T-cell (primary cell): ENCODE measurements at regions not wholly inside any gene's neighbourhood (a gene's known extent, or its start where the extent isn't known, plus 50 kb on each side); places are given as distances from the start of the nearest gene placed in this dataset.

ENCODE experiments used
- ATAC-seq, 4 experiments: fragments of 200-7000 bp in 3 of 4; fragments of 150-1000 bp in 1 of 4; cut with Tn5 transposase; replicated peaks in 1 of 4; 1 replicate in 3 of 4; 2 replicates in 1 of 4; pipeline ENCODE4 v1.10.0; 2021; ENCODE audit warnings: moderate library complexity in 3 of 4, mild to moderate bottlenecking in 2 of 4, moderate number of reproducible peaks in 1 of 4
- CTCF ChIA-PET, 2 donors: fragments of 300-600 bp; sonication (Branson Sonifier 250); formaldehyde crosslinking; loops; one replicate each; lab custom pipeline; 2022; ENCODE audit warnings: antibody characterized with exemption in 2 of 2; lab: Charles Lee
- POLR2A ChIA-PET, 2 donors: fragments of 300-600 bp; sonication (Branson Sonifier 250); formaldehyde crosslinking; loops; one replicate each; lab custom pipeline; 2022; ENCODE audit warnings: antibody characterized with exemption in 2 of 2; lab: Charles Lee
- DNase-seq, 35 experiments: peaks; one replicate each; pipeline versions ENCODE4 v3.0.0 to v3.0.0-alpha.2; 2013 to 2023
- H3K27ac ChIP-seq: one replicate; pipeline ENCODE4 v1.5.1; 2013; ENCODE audit warnings: low read length
- H3K27me3 ChIP-seq, 2 experiments: replicated peaks in 1 of 2; 1 replicate in 1 of 2; 2 replicates in 1 of 2; pipeline versions ENCODE4 v1.6.1 to v1.7.0; 2013; ENCODE audit warnings: low read length in 1 of 2, mixed read lengths in 1 of 2; ENCODE audit not compliant: control insufficient read depth in 2 of 2, insufficient read depth in 2 of 2; ENCODE audit errors: extremely low read depth in 1 of 2
- H3K36me3 ChIP-seq, 2 donors: 1 replicate in 1 of 2; 2 replicates in 1 of 2; pipeline versions ENCODE4 v1.6.1 to v1.7.0; 2013; ENCODE audit warnings: low read length in 1 of 2; ENCODE audit not compliant: control insufficient read depth in 2 of 2, insufficient read depth in 1 of 2; ENCODE audit errors: extremely low read depth in 1 of 2
- H3K4me1 ChIP-seq, 2 experiments: 1 replicate in 1 of 2; 2 replicates in 1 of 2; pipeline versions ENCODE4 v1.6.1 to v1.7.0; 2013; ENCODE audit warnings: low read length in 2 of 2, mixed read lengths in 1 of 2; ENCODE audit not compliant: insufficient read depth in 2 of 2, control insufficient read depth in 1 of 2; ENCODE audit errors: extremely low read depth in 1 of 2
- H3K4me3 ChIP-seq, 2 donors: 1 replicate in 1 of 2; 2 replicates in 1 of 2; pipeline versions ENCODE4 v1.5.1 to v1.7.0; 2013; ENCODE audit warnings: mild to moderate bottlenecking in 2 of 2, low read length in 1 of 2, moderate library complexity in 1 of 2; ENCODE audit not compliant: control insufficient read depth in 1 of 2; ENCODE audit errors: extremely low read depth in 1 of 2
- H3K9me3 ChIP-seq: 2 replicates; pipeline ENCODE4 v1.7.0; 2013
- H3K27ac Mint-ChIP-seq, 2 donors: one replicate each; pipeline ENCODE4 v1.8.0; 2020 to 2021; ENCODE audit warnings: mild to moderate bottlenecking in 2 of 2, mixed read lengths in 2 of 2
- H3K27me3 Mint-ChIP-seq, 2 donors: one replicate each; pipeline ENCODE4 v1.8.0; 2021 to 2022; ENCODE audit warnings: mixed read lengths in 2 of 2
- H3K36me3 Mint-ChIP-seq: one replicate; pipeline ENCODE4 v1.8.0; 2021; ENCODE audit warnings: mixed read lengths
- H3K4me1 Mint-ChIP-seq, 3 donors: one replicate each; pipeline ENCODE4 v1.8.0; 2020 to 2022; ENCODE audit warnings: mixed read lengths in 3 of 3, mild to moderate bottlenecking in 1 of 3
- H3K4me3 Mint-ChIP-seq, 3 donors: one replicate each; pipeline ENCODE4 v1.8.0; 2020 to 2022; ENCODE audit warnings: mild to moderate bottlenecking in 3 of 3, mixed read lengths in 3 of 3, moderate library complexity in 3 of 3
- H3K9me3 Mint-ChIP-seq, 3 donors: one replicate each; pipeline ENCODE4 v1.8.0; 2020 to 2022; ENCODE audit warnings: mixed read lengths in 3 of 3
- WGBS: methylation state at CpG from one replicate; pipeline ENCODE4 v1.1.5; 2013; ENCODE audit warnings: missing lambda C conversion rate; ENCODE audit not compliant: insufficient coverage; 5-methylcytosine and 5-hydroxymethylcytosine counted together

DNA sequence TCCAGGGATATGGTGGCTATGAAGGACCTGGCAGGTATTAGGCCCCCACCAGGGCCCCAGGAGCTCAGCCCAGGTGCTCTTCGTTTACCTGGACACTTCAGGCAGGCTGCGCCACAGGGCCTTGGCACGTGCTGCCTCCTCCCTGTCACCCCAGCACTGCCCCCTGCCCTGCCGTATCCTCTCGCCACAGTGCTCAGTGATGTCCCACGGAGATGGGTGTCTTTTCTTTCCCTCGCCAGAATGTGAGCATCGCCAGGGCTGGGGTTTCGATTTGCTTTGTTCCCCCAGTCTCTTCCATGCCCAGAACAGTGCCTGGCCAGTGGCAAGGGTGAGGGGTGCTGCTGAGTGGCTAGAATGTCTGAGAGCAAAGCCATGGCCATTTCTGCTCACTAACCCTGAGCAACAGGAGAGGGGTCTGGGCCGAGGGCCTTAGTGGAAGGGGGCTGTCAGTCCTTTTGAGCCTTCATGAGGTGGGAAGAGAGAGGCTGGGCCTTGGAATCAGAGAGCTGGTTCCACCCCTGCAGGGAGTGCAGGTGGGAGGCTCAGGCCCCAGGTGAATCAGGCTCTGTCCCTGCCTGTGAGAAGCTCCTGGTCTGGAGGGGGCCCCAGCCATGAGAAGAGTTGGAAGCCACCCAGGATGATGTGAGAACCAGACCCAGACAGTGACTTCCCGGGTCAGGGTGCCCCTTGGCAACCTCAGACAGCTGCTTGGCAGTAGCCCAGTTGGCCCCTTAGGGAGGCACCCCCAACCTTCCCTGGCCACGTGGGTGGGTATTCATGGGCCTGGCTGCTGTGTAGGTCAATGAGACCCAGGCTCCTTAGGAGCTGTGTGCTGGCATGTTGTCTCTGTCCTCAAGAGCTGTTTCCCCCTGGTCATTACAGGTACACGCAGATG lies 129.9 kb upstream of the HS6ST1 start:
- H3K36me3 Mint-ChIP-seq, result no peaks in the 10 kb centered on the region
- Histone ChIP-seq H3K27me3 (peaks cover 0 to 24% of the 10 kb centered on the region in 2 experiments), H3K4me1 (no peaks in the 10 kb centered on the region), H3K9me3 (no peaks in the 10 kb centered on the region), H3K4me3 (no peak overlapping the region), H3K27ac (no peak overlapping the region), H3K36me3 (no peaks in the 10 kb centered on the region)
- ChIA-PET POLR2A (no interaction called here), CTCF (no interaction called here)
- no peaks in the 10 kb centered on the region for H3K4me1 Mint-ChIP-seq
- H3K27ac Mint-ChIP-seq, result no peak overlapping the region
- ATAC-seq (no peak), DNase-seq (peak in 1 of 35 experiments; percentile 19)
- H3K27me3 Mint-ChIP-seq, result peaks cover 3 to 16% of the 10 kb centered on the region in 2 donors
- no peak overlapping the region for H3K4me3 Mint-ChIP-seq
- no peaks in the 10 kb centered on the region for H3K9me3 Mint-ChIP-seq
- 76% methylated on average over 11 of the region's 13 CpGs for WGBS

DNA sequence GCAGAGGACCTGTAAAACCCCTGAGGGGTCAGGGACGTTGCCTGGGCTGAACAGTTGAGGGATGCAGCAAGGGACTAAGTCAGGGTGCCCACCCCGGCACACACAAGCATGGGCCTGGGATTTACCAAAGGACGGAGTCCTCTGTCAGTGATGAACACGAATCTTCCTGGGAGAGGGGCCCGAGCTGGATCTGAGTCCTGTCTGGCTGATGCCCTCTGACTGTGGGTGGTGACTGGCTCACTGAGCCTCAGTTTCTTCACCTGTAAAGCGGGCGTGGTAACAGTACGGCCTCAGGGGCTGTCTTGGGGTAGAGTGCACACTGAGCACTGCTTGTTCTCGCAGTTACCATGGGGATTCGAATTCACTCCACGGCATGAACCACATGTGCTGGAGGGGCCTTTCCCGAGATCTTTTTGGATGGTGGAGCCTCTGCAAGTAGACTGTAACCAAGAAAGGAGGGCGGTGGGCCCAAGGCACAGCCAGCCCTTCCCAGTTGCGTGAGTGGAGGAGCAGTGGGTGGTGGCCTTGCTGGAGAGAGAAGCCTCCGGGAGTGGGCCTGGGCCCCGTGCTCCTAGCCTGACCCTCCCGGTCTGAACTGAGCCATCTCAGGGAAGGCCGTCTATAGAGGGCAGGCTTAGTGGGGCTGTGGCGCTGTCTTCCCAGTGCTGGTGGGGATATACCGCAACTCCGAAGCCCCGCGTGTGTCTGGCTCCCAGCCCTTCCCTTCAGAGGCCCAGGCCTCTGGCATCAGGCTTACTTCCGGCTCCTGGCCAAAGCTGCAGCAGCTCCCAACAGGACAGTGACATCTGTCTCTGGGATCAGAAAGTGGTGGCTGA lies 130.8 kb upstream of the HS6ST1 start:
- POLR2A ChIA-PET, result no interaction called here
- WGBS, result 88% methylated on average over 24 of the region's 24 CpGs

DNA sequence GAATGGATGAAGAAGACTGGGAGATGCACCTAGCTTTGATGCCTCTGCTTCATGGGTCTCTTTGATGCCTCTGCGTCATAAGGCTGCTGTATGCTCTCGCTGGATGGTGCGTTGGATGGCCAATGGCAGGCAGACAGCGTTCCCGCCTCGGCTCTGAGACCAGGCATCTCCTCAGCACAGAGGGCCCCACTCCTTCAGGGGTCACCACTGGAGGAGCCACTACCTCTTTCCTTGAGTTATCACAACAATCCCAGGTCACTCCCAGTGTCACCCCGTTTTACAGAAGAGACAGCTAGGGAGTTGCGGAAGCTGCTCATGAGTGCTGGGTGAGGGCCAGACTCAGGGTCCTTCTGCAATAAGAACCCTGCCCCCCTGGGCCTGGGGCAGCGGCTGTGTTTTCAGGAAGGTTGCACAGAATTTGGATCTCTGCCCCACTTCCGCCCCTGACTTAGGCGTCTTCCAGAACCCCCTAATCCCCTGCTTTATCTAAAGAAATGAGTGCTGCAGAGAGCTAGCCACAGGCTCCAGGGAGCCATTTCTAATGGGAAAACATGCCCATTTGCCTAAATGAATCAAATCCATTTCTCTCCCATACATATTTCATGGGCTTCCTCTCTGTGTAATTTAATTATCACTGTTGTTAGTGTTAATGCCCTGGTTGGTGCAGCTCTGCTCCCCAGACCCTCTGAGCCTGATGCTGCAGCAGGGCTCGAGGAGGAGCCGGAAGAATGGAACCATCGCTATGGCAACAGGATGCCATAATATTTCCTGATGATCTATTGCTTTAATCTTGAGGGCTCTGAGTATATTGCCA lies 131.8 kb upstream of the HS6ST1 start:
- no peak overlapping the region for H3K27ac ChIP-seq
- H3K9me3 ChIP-seq, result no peaks in the 10 kb centered on the region
- Mint-ChIP-seq H3K4me1 (no peaks in the 10 kb centered on the region), H3K27ac (no peak overlapping the region), H3K4me3 (no peak overlapping the region), H3K27me3 (peaks cover 3 to 18% of the 10 kb centered on the region in 2 donors), H3K36me3 (no peaks in the 10 kb centered on the region), H3K9me3 (no peaks in the 10 kb centered on the region)
- whole genome bisulfite sequencing, result over 99% methylated on average over 10 of the region's 14 CpGs
- DNase-seq (peak in 1 of 35 experiments; percentile 17), ATAC-seq (no peak)
- no peak overlapping the region for H3K4me3 ChIP-seq
- ChIA-PET CTCF (no interaction called here), POLR2A (no interaction called here)
- no peaks in the 10 kb centered on the region for H3K4me1 ChIP-seq
- H3K27me3 ChIP-seq, result peaks cover 0 to 27% of the 10 kb centered on the region in 2 experiments
- no peaks in the 10 kb centered on the region for H3K36me3 ChIP-seq

More for the DNA sequence above, 130.8 kb upstream of the HS6ST1 start:
- Histone ChIP-seq H3K4me1 (no peaks in the 10 kb centered on the region), H3K4me3 (no peak overlapping the region), H3K27me3 (peaks cover 0 to 20% of the 10 kb centered on the region in 2 experiments), H3K9me3 (no peaks in the 10 kb centered on the region), H3K36me3 (no peaks in the 10 kb centered on the region), H3K27ac (no peak overlapping the region)
- Mint-ChIP-seq H3K27me3 (peaks cover 3 to 18% of the 10 kb centered on the region in 2 donors), H3K9me3 (no peaks in the 10 kb centered on the region), H3K36me3 (no peaks in the 10 kb centered on the region), H3K4me3 (no peak overlapping the region), H3K4me1 (no peaks in the 10 kb centered on the region), H3K27ac (no peak overlapping the region)
- DNase-seq (peak in 1 of 35 experiments; percentile 14), ATAC-seq (peak in 1 of 4 experiments; percentile 16)
- CTCF ChIA-PET, result no interaction called here

- Histone ChIP-seq H3K36me3 (no peaks in the 10 kb centered on the region), H3K9me3 (no peaks in the 10 kb centered on the region), H3K4me3 (no peak overlapping the region), H3K4me1 (no peaks in the 10 kb centered on the region), H3K27me3 (peaks cover 0 to 31% of the 10 kb centered on the region in 2 experiments), H3K27ac (no peak overlapping the region)
- ChIA-PET POLR2A (no interaction called here), CTCF (no interaction called here)
- WGBS, result 87% methylated on average over 13 of the region's 15 CpGs
- peak in 1 of 35 experiments; percentile 22 for DNase-seq
- Mint-ChIP-seq H3K4me1 (no peaks in the 10 kb centered on the region), H3K27me3 (peaks cover 3 to 24% of the 10 kb centered on the region in 2 donors), H3K9me3 (no peaks in the 10 kb centered on the region), H3K4me3 (no peak overlapping the region), H3K36me3 (no peaks in the 10 kb centered on the region), H3K27ac (no peak overlapping the region)
- ATAC-seq, result no peak
Observed at GRCh38 chr2:128451084-128452023, 132.7 kb upstream of the HS6ST1 start.

DNA sequence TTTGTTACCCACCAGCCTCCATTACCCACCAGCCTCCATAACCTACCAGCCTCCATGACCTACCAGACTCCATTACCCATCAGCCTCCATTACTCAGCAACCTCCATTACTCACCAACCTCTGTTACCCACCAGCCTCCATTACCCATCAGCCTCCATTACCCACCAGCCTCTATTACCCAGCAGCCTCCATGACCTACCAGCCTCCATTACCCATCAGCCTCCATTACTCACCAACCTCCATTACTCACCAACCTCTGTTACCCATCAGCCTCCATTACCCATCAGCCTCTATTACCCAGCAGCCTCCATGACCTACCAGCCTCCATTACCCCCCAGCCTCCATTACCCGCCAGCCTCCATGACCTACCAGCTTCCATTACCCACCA lies 133.3 kb upstream of the HS6ST1 start:
- H3K4me3 ChIP-seq, result no peak overlapping the region
- ChIA-PET CTCF (no interaction called here), POLR2A (no interaction called here)
- Mint-ChIP-seq H3K36me3 (no peaks in the 10 kb centered on the region), H3K27me3 (peaks cover 6 to 29% of the 10 kb centered on the region in 2 donors), H3K4me3 (no peak overlapping the region), H3K9me3 (no peaks in the 10 kb centered on the region), H3K4me1 (no peaks in the 10 kb centered on the region), H3K27ac (no peak overlapping the region)
- peaks cover 0 to 33% of the 10 kb centered on the region in 2 experiments for H3K27me3 ChIP-seq
- ATAC-seq (no peak), DNase-seq (no peak)
- no peaks in the 10 kb centered on the region for H3K9me3 ChIP-seq
- H3K36me3 ChIP-seq, result no peaks in the 10 kb centered on the region
- WGBS, result 100% methylated on average over 1 of the region's 1 CpG
- H3K27ac ChIP-seq, result no peak overlapping the region
- no peaks in the 10 kb centered on the region for H3K4me1 ChIP-seq
